Left ventricle myocardium inferior (tissue), 1 donor: ENCODE measurements at regions not wholly inside any gene's neighbourhood (a gene's known extent, or its start where the extent isn't known, plus 50 kb on each side); places are given as distances from the start of the nearest gene placed in this dataset.

Experiments
- DNase-seq: peaks from one replicate; pipeline ENCODE4 v3.0.0-alpha.2; 2020
- H3K27ac ChIP-seq: fragments of 200-600 bp; replicated peaks from 2 replicates; pipeline ENCODE4 v1.8.0; 2021
- H3K27me3 ChIP-seq: fragments of 200-600 bp; 2 replicates; pipeline ENCODE4 v1.8.0; 2021; ENCODE audit warnings: low read depth
- H3K36me3 ChIP-seq: fragments of 200-600 bp; 2 replicates; pipeline ENCODE4 v1.8.0; 2021
- H3K4me1 ChIP-seq: fragments of 200-600 bp; 2 replicates; pipeline ENCODE4 v1.8.0; 2021
- H3K4me3 ChIP-seq: fragments of 200-600 bp; 2 replicates; pipeline ENCODE4 v1.8.0; 2021; ENCODE audit warnings: mild to moderate bottlenecking, moderate library complexity
- H3K9me3 ChIP-seq: fragments of 200-600 bp; replicated peaks from 2 replicates; pipeline ENCODE4 v1.8.0; 2021
- CTCF ChIP-seq: fragments of 200-600 bp; IDR thresholded peaks from 2 replicates; pipeline ENCODE4 v1.8.0; 2021; ENCODE audit warnings: antibody characterized with exemption, mild to moderate bottlenecking, borderline replicate concordance
- intact Hi-C: fragments of 100-400 bp; cut with micrococcal nuclease; formaldehyde crosslinking; loops from one replicate; pipeline ENCODE4 v1.11.0; 2022
- donor health status: DM: no; HTN: yes; CAD: no; lungs with severe emphysema.

GRCh38 chrX:114363346-114363745, 220.5 kb upstream of the HTR2C start:
- Histone ChIP-seq H3K4me3 (no peak overlapping the region), H3K27ac (no peak overlapping the region), H3K4me1 (no peaks in the 10 kb centered on the region), H3K9me3 (no peaks in the 10 kb centered on the region), H3K36me3 (no peaks in the 10 kb centered on the region), H3K27me3 (no peaks in the 10 kb centered on the region)
- DNase-seq: no peak
- TF ChIP-seq CTCF: no peak
- intact Hi-C loops: no loop called here

GRCh38 chrX:114365065-114365834, 218.6 kb upstream of the HTR2C start:
- Histone ChIP-seq H3K9me3 (no peaks in the 10 kb centered on the region), H3K4me3 (no peak overlapping the region), H3K4me1 (no peaks in the 10 kb centered on the region), H3K36me3 (no peaks in the 10 kb centered on the region), H3K27me3 (no peaks in the 10 kb centered on the region), H3K27ac (no peak overlapping the region)
- intact Hi-C loops: no loop called here
- TF ChIP-seq CTCF: no peak
- no peak for DNase-seq

DNA sequence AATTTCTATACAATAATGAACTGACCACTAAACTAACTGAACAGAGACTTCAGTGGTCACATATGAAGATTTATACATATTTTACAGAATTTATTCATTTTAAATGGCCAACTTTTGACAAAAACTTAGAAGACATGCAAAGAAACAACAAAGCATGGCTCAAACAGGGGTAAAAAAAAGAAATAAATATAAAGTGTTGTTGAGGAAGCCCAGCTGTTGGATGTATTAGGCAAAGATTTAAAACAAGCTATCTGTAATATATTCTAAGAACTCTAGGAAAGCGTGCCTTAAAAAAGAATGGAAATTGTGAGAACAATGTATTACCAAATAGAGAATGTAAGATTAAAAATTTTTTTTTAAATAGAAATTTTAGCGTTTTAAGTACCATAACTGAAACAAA, 210.9 kb upstream of the HTR2C start:
- Histone ChIP-seq H3K4me1 (no peaks in the 10 kb centered on the region), H3K27ac (no peak overlapping the region), H3K9me3 (no peaks in the 10 kb centered on the region), H3K36me3 (no peaks in the 10 kb centered on the region), H3K27me3 (no peaks in the 10 kb centered on the region), H3K4me3 (no peak overlapping the region)
- no peak for DNase-seq
- TF ChIP-seq CTCF: no peak
- intact Hi-C loops: no loop called here

DNA sequence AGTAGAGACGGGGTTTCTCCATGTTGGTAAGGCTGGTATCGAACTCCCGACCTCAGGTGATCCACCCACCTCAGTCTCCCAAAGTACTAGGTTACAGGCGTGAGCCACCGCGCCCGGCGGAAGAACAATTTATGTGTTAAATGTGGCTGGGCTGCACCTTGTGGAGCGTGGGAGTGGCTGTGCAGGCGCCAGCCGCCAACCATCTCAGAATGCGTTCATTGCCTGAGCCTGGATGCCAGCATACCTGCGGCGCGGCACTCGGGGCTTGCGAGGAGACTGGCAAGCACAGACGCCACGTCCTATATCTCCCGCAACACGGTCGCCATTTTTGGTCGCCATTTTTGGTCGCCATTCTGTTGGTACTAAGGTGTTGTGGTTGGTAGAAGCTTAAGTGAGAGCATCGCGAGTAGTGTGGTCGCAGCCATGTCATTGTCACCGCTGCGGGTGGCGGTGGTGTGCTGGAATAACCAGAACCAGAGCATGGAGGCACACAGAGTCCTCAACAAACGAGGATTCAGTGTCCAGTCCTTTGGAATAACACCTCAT, 193.6 kb upstream of the HTR2C start:
- Histone ChIP-seq H3K36me3 (no peaks in the 10 kb centered on the region), H3K4me1 (no peaks in the 10 kb centered on the region), H3K27ac (no peak overlapping the region), H3K9me3 (no peaks in the 10 kb centered on the region), H3K4me3 (no peak overlapping the region), H3K27me3 (no peaks in the 10 kb centered on the region)
- intact Hi-C loops: no loop called here
- DNase-seq: no peak
- no peak for TF ChIP-seq CTCF
